GM21515 (cell line): ENCODE measurements at regions not wholly inside any gene's neighbourhood (a gene's known extent, or its start where the extent isn't known, plus 50 kb on each side); places are given as distances from the start of the nearest gene placed in this dataset.
A peak's percentile ranks its signal among the peaks of the same experiment; 100 is the strongest.
"Not testable (repeated sequence)": the region's sequence is repeated elsewhere in the genome, so short reads cannot be mapped to it uniquely, and the experiment has no call there.

Source experiments
- ATAC-seq: cut with Tn5 transposase; IDR thresholded peaks from one replicate; pipeline ENCODE4 v1.9.1; 2021; ENCODE audit not compliant: unreplicated experiment

GRCh38 chr3:150303768-150304167, 104.3 kb upstream of the TSC22D2 start:
- ATAC-seq, result peak; percentile 54

DNA sequence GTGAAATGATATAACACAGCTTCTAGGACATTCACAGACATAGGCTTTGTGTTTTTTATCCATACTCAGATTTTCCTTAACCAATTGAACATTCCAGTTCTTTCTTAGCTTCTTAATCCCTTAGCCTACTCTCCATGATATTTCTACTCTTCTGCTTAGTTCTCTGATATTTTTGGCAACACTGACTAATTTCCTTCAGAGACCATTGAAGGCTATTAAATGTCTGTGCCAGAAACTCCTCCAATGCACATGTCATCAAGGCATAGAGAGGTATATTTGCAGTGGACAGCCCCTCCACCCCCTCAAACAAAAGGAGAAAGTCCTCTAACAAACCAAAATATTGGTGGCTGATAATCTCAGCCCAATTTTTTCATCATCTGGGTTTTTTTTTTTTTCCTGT, 105.9 kb upstream of the TSC22D2 start:
- ATAC-seq, result no peak

GRCh38 chr3:150300852-150301517, 107.1 kb upstream of the TSC22D2 start:
- ATAC-seq, result no peak

DNA sequence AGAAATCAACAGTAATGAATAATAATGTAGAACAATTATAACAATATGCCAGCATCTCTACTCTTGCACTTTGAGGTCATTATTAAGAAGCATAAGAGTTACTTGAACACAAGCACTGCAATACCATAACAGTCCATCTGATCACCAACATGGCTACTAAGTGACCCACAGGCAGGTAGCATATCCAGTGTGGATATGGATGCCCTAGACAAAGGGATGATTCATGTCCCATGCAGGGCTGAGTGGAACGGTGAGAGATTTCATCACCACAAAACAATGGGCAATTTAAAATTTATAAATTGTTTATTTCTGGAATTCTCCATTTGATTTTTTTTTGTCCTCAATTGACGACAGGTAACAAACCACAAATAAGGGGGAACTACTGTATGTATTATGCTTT, 107.7 kb upstream of the TSC22D2 start:
- no peak for ATAC-seq

- ATAC-seq, result no peak
Observed at GRCh38 chr3:150299201-150299600, 108.9 kb upstream of the TSC22D2 start.

DNA sequence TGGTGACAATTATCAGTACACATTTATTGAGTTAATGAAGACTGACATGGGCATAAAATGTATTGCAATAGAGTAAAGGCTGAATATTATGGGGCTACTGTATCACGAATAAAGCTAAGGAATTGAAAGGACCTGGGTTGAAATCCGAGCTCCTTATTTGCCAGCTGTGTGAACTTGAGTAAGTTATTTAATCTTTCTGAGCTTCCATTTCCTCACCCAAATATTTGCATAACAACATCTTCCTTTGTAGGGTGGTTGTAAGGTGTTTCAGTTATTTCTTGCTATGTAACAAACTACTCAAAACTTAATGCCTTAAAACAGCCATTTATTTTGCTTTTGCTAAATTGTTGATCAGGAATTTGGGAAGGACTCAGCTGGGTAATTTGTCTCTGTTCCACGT, 111.1 kb upstream of the TSC22D2 start:
- ATAC-seq, result no peak

DNA sequence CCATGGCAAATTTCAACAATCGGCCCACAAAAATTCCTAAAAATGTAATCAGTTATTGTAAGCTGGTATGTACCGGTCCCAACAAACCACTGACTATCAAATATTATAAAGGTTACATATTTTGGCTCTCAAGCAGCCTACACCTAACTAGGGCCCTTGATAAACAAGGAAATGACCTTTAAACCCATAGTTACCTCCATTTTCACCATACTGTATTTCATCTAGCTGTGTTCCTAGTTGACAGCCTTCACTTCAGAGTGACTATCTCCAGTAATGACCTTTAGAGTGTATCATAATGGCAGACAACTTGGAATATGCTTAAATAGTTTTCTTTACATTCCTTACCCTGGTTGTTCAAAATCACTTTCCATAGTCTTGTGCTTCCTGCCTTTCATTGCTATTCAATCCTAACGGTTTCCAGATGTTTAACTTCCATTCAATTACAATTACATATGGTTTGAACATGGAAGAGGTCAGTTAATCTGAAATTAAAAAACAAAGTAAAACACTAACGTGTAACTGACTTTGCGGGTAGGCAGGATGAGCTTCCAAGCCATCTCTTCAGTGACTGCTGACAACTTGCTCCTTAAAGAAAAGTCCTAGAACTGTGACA, 111.9 kb upstream of the TSC22D2 start:
- no peak for ATAC-seq

GRCh38 chr3:150293401-150294001, 114.6 kb upstream of the TSC22D2 start:
- ATAC-seq, result no peak

- no peak for ATAC-seq
Observed at GRCh38 chr3:150292891-150293290, 115.2 kb upstream of the TSC22D2 start.

GRCh38 chr3:150291515-150291914, 116.6 kb upstream of the TSC22D2 start:
- ATAC-seq, result no peak

DNA sequence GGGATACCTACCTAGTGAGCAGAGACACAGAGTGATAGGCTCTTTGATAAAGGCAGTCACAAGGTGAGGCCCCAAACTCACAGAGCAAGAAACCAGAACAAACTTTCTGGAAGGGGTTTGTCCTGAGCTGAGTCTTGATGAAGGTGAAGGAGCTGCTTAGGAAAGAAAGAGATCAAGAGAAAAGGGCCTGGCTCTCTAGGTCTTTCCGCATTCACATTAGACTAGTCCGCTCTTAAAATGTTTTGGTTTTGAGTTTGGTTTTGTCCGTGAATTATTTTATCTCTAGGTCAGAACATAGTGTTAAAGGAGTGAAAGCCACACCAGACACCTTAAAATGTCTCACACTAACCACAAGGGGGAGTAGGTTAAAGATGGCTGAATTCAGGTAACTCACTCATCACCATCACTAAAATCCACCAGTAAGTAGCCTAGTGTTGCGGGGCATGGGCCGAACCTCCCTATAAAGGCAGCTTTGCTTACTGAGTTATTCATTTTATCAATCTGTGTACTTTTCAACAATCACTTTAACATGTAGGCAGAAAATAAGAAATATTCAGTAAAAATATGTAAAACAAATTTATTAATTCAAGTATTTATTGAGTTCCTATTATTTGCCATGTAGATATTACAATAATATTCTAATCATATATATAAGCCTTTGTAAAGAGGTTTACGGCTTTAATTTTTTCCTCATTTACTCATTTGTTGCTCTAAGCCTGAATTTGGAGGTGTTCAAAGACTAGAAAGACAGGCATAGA, 121.5 kb upstream of the TSC22D2 start:
- peak; percentile 85 for ATAC-seq

DNA sequence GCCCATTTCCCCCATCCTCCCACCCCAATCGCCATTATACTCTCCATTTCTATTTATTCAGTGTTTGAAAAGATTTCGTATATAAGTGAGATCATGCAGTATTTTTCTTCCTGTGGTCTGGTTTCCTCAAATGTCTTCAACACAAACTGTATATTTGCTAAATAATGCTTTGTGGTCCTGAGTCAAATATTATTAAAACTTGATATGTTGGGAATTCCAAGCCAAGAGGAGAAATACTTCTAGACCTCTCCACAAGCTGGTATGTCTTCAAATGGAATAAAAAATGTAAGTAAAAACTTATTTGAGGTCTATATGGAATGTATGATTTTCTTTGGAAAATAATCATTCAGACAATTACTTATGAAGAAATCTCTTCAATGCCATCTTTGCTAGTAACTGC, 122.5 kb upstream of the TSC22D2 start:
- no peak for ATAC-seq

GRCh38 chr3:150278843-150279381, 129.2 kb upstream of the TSC22D2 start:
- no peak for ATAC-seq

GRCh38 chr3:150278195-150278594, 129.9 kb upstream of the TSC22D2 start:
- ATAC-seq, result no peak

- no peak for ATAC-seq
Observed at GRCh38 chr3:150277444-150277843, 130.7 kb upstream of the TSC22D2 start.

- ATAC-seq, result no peak
Observed at GRCh38 chr3:150275941-150276340, 132.2 kb upstream of the TSC22D2 start.

GRCh38 chr3:150274372-150274771, 133.7 kb upstream of the TSC22D2 start:
- no peak for ATAC-seq

DNA sequence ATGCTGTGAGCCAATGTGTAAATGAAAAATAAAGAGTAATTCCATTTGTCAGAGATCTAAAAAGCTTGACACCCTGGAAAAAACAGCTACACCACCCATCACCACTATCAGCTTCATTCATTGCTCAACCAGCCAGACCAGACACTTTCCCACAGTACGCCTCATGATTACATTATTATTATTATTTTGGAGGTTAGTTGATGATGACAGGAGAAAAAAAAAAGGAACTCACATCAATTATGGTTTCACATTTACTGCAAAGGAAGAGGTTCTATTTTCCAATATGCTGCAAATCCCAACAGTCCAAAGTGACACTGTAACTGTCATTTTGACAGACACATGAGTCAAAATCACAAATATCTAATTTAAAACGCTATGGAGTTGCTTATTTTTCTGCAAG, 134.7 kb upstream of the TSC22D2 start:
- no peak for ATAC-seq

GRCh38 chr3:150271591-150271960, 136.5 kb upstream of the TSC22D2 start:
- no peak for ATAC-seq

GRCh38 chr3:150270883-150271590, 137.1 kb upstream of the TSC22D2 start:
- no peak for ATAC-seq

GRCh38 chr3:150270444-150270843, 137.7 kb upstream of the TSC22D2 start:
- not testable (repeated sequence) for ATAC-seq
